ENCODE measurements at regions not wholly inside any gene's neighbourhood (a gene's known extent, or its start where the extent isn't known, plus 50 kb on each side); places are given as distances from the start of the nearest gene placed in this dataset.

GRCh38 chr16:17643935-17644334, 173.2 kb upstream of the XYLT1 start:
- Histone ChIP-seq H3K9me3 (no peaks in the 10 kb centered on the region), H3K36me3 (no peaks in the 10 kb centered on the region), H3K27me3 (no peaks in the 10 kb centered on the region), H3K4me1 (no peaks in the 10 kb centered on the region), H3K4me3 (no peak overlapping the region), H3K27ac (no peak overlapping the region)
- WGBS, 2 donors (ENCODE audit: low coverage in 1 of 2) = 83% methylated on average over 2 of the region's 2 CpGs
- in situ Hi-C loops (cut with MboI; ENCODE audit: low pct_ligation_motif_present in 1 of 4, low pct_unique_long_range_greater_than_20kb in 1 of 4, low sequenced_read_pairs in 3 of 4) = loop anchor here in 1 of 4 donors (25.0 kb wide), 1 partner anchor 93 kb away; no protein-coding TSS in a partner anchor
- no peak for TF ChIP-seq CTCF (IDR thresholded peaks at IDR 0.05)
- TF ChIP-seq POLR2A (IDR thresholded peaks at IDR 0.05) = no peak
- no peak for TF ChIP-seq POLR2AphosphoS5 (IDR thresholded peaks at IDR 0.05)
- TF ChIP-seq EP300 (IDR thresholded peaks at IDR 0.05; ENCODE audit: low read depth) = no peak
- no peak for DNase-seq
- intact Hi-C loops (cut with DNase I; ENCODE audit: low total_unique reads) = no loop called here

- no peak overlapping the region for H3K27ac ChIP-seq
- no peaks in the 10 kb centered on the region for H3K27me3 ChIP-seq
- H3K4me1 ChIP-seq = no peaks in the 10 kb centered on the region
- no peaks in the 10 kb centered on the region for H3K36me3 ChIP-seq
- in situ Hi-C loops (cut with MboI; ENCODE audit: low pct_ligation_motif_present in 1 of 4, low pct_unique_long_range_greater_than_20kb in 1 of 4, low sequenced_read_pairs in 3 of 4) (loop anchor here in 1 of 4 donors (25.0 kb wide), 1 partner anchor 95 kb away; no protein-coding TSS in a partner anchor), intact Hi-C loops (cut with DNase I; ENCODE audit: low total_unique reads) (no loop called here)
- 93 to 94% methylated on average over 2 of the region's 2 CpGs for WGBS, 2 donors (ENCODE audit: low coverage in 1 of 2)
- no peak overlapping the region for H3K4me3 ChIP-seq
- TF ChIP-seq EP300 (IDR thresholded peaks at IDR 0.05; ENCODE audit: low read depth) = no peak
- no peak for TF ChIP-seq CTCF (IDR thresholded peaks at IDR 0.05)
- TF ChIP-seq POLR2A (IDR thresholded peaks at IDR 0.05) = no peak
- TF ChIP-seq POLR2AphosphoS5 (IDR thresholded peaks at IDR 0.05) = no peak
- H3K9me3 ChIP-seq = no peaks in the 10 kb centered on the region
- no peak for DNase-seq
Observed at GRCh38 chr16:17641990-17642389, 171.2 kb upstream of the XYLT1 start.

GRCh38 chr16:17638134-17638533, 167.4 kb upstream of the XYLT1 start:
- H3K27me3 ChIP-seq = peaks cover 4% of the 10 kb centered on the region
- H3K4me1 ChIP-seq = no peaks in the 10 kb centered on the region
- DNase-seq = no peak
- intact Hi-C loops (cut with DNase I; ENCODE audit: low total_unique reads) (no loop called here), in situ Hi-C loops (cut with MboI; ENCODE audit: low pct_ligation_motif_present in 1 of 4, low pct_unique_long_range_greater_than_20kb in 1 of 4, low sequenced_read_pairs in 3 of 4) (loop anchor here in 1 of 4 donors (25.0 kb wide), 1 partner anchor 99 kb away; no protein-coding TSS in a partner anchor)
- WGBS, 2 donors (ENCODE audit: low coverage in 1 of 2) = 16 to 50% methylated on average over 3 to 8 of the region's 8 CpGs
- no peaks in the 10 kb centered on the region for H3K36me3 ChIP-seq
- H3K4me3 ChIP-seq = no peak overlapping the region
- no peak overlapping the region for H3K27ac ChIP-seq
- TF ChIP-seq EP300 (IDR thresholded peaks at IDR 0.05; ENCODE audit: low read depth) (no peak), POLR2A (IDR thresholded peaks at IDR 0.05) (no peak), CTCF (IDR thresholded peaks at IDR 0.05) (no peak), POLR2AphosphoS5 (IDR thresholded peaks at IDR 0.05) (no peak)
- no peaks in the 10 kb centered on the region for H3K9me3 ChIP-seq

GRCh38 chr16:17635183-17635582, 164.4 kb upstream of the XYLT1 start:
- H3K36me3 ChIP-seq = no peaks in the 10 kb centered on the region
- no peak overlapping the region for H3K4me3 ChIP-seq
- no peak for DNase-seq
- no peaks in the 10 kb centered on the region for H3K4me1 ChIP-seq
- H3K9me3 ChIP-seq = no peaks in the 10 kb centered on the region
- intact Hi-C loops (cut with DNase I; ENCODE audit: low total_unique reads) (no loop called here), in situ Hi-C loops (cut with MboI; ENCODE audit: low pct_ligation_motif_present in 1 of 4, low pct_unique_long_range_greater_than_20kb in 1 of 4, low sequenced_read_pairs in 3 of 4) (loop anchor here in 1 of 4 donors (25.0 kb wide), 1 partner anchor 102 kb away; no protein-coding TSS in a partner anchor)
- peaks cover 4% of the 10 kb centered on the region for H3K27me3 ChIP-seq
- TF ChIP-seq POLR2A (IDR thresholded peaks at IDR 0.05) = no peak
- no peak for TF ChIP-seq CTCF (IDR thresholded peaks at IDR 0.05)
- no peak for TF ChIP-seq EP300 (IDR thresholded peaks at IDR 0.05; ENCODE audit: low read depth)
- TF ChIP-seq POLR2AphosphoS5 (IDR thresholded peaks at IDR 0.05) = no peak
- 72 to 90% methylated on average over 3 to 6 of the region's 6 CpGs for WGBS, 2 donors (ENCODE audit: low coverage in 1 of 2)
- no peak overlapping the region for H3K27ac ChIP-seq
